BJ (cell line): ENCODE measurements at regions not wholly inside any gene's neighbourhood (a gene's known extent, or its start where the extent isn't known, plus 50 kb on each side); places are given as distances from the start of the nearest gene placed in this dataset.
"Not testable (repeated sequence)": the region's sequence is repeated elsewhere in the genome, so short reads cannot be mapped to it uniquely, and the experiment has no call there.

Experiments
- CTCF ChIA-PET: fragments of 350-600 bp; formaldehyde crosslinking; extraction: SDS; loops from one replicate; lab custom pipeline; 2021; ENCODE audit warnings: antibody characterized with exemption, inconsistent platforms; lab: Yijun Ruan, JAX
- POLR2A ChIA-PET: fragments of 300-600 bp; sonication (Branson Sonifier 250); formaldehyde crosslinking; extraction: SDS; loops from one replicate; lab custom pipeline; 2021; ENCODE audit warnings: antibody characterized with exemption; lab: Charles Lee
- DNase-seq: peaks from one replicate; pipeline ENCODE4 v3.0.0-alpha.2; 2011; ENCODE audit warnings: low read depth
- H3K27me3 ChIP-seq: 2 replicates; pipeline ENCODE4 v1.6.0; 2011; ENCODE audit warnings: low read length; ENCODE audit not compliant: control insufficient read depth, insufficient read depth
- H3K36me3 ChIP-seq: 2 replicates; pipeline ENCODE4 v1.5.1; 2011; ENCODE audit warnings: low read length; ENCODE audit not compliant: control insufficient read depth, insufficient read depth
- H3K4me3 ChIP-seq: 2 replicates; pipeline ENCODE4 v1.5.1; 2011; ENCODE audit warnings: low read depth, mild to moderate bottlenecking, control low read depth, low read length
- CTCF ChIP-seq: IDR thresholded peaks from 2 replicates; pipeline ENCODE4 v1.5.1; 2011; ENCODE audit warnings: low read depth, mild to moderate bottlenecking, control low read depth, inconsistent platforms, low read length, moderate library complexity; ENCODE audit not compliant: insufficient read depth

GRCh38 chr5:62828742-62829603 lies 250.4 kb downstream of the LRRC70 start:
- POLR2A ChIA-PET, result no interaction called here

GRCh38 chr5:62825623-62826220 lies 247.1 kb downstream of the LRRC70 start:
- Histone ChIP-seq H3K4me3 (no peak overlapping the region), H3K27me3 (no peaks in the 10 kb centered on the region), H3K36me3 (no peaks in the 10 kb centered on the region)
- ChIA-PET POLR2A (no interaction called here), CTCF (interaction anchor here (0.5 kb wide), 1 partner anchor 20 kb away, joined by 3 read pairs; no protein-coding TSS in a partner anchor)
- no peak for DNase-seq
- TF ChIP-seq CTCF, result no peak

More at GRCh38 chr5:62828742-62829603, 250.4 kb downstream of the LRRC70 start:
- no peak for DNase-seq
- Histone ChIP-seq H3K36me3 (no peaks in the 10 kb centered on the region), H3K27me3 (no peaks in the 10 kb centered on the region), H3K4me3 (no peak overlapping the region)
- no peak for TF ChIP-seq CTCF
- CTCF ChIA-PET, result no interaction called here

- H3K36me3 ChIP-seq, result no peaks in the 10 kb centered on the region
- no peak overlapping the region for H3K4me3 ChIP-seq
- no peak for TF ChIP-seq CTCF
- POLR2A ChIA-PET, result no interaction called here
- CTCF ChIA-PET, result no interaction called here
- H3K27me3 ChIP-seq, result no peaks in the 10 kb centered on the region
- DNase-seq, result no peak
Measured at GRCh38 chr5:62824936-62825335, 246.3 kb downstream of the LRRC70 start.

- DNase-seq, POLR2A ChIA-PET, CTCF ChIA-PET, H3K27me3 ChIP-seq, H3K4me3 ChIP-seq, H3K36me3 ChIP-seq: not testable (repeated sequence)
Measured at GRCh38 chr5:62817043-62817442, 238.4 kb downstream of the LRRC70 start.

- H3K27me3 ChIP-seq, result no peaks in the 10 kb centered on the region
- ChIA-PET CTCF (no interaction called here), POLR2A (no interaction called here)
- no peak for TF ChIP-seq CTCF
- H3K4me3 ChIP-seq, result no peak overlapping the region
- no peak for DNase-seq
- no peaks in the 10 kb centered on the region for H3K36me3 ChIP-seq
Measured at GRCh38 chr5:62814991-62815390, 236.4 kb downstream of the LRRC70 start.
